Hepatocyte (in vitro differentiated cells): ENCODE measurements at regions not wholly inside any gene's neighbourhood (a gene's known extent, or its start where the extent isn't known, plus 50 kb on each side); places are given as distances from the start of the nearest gene placed in this dataset.
"Not testable (repeated sequence)": the region's sequence is repeated elsewhere in the genome, so short reads cannot be mapped to it uniquely, and the experiment has no call there.

Source experiments
- DNase-seq: peaks from one replicate; pipeline ENCODE4 v3.0.0-alpha.2; 2016; ENCODE audit warnings: low spot score
- H2AFZ ChIP-seq: fragments of 200-600 bp; sonication (generic); 2 replicates; pipeline ENCODE4 v1.6.0; 2016; ENCODE audit warnings: antibody characterized with exemption, mild to moderate bottlenecking
- H3K27ac ChIP-seq: fragments of 200-600 bp; sonication (generic); 2 replicates; pipeline ENCODE4 v1.5.1; 2016; ENCODE audit warnings: mild to moderate bottlenecking
- H3K27me3 ChIP-seq: fragments of 200-600 bp; sonication (generic); 2 replicates; pipeline ENCODE4 v1.6.1; 2016
- H3K36me3 ChIP-seq: fragments of 200-600 bp; sonication (generic); replicated peaks from 2 replicates; pipeline ENCODE4 v1.5.1; 2016; ENCODE audit warnings: low read depth; ENCODE audit not compliant: insufficient read depth
- H3K4me1 ChIP-seq: fragments of 200-600 bp; sonication (generic); 2 replicates; pipeline ENCODE4 v1.5.1; 2016; ENCODE audit warnings: mild to moderate bottlenecking, moderate library complexity; ENCODE audit not compliant: insufficient read depth
- H3K4me2 ChIP-seq: fragments of 200-600 bp; sonication (generic); 2 replicates; pipeline ENCODE4 v1.6.0; 2016
- H3K4me3 ChIP-seq: fragments of 200-600 bp; sonication (generic); 2 replicates; pipeline ENCODE4 v1.5.1; 2016; ENCODE audit warnings: mild to moderate bottlenecking
- H3K79me2 ChIP-seq: fragments of 200-600 bp; sonication (generic); 2 replicates; pipeline ENCODE4 v1.6.0; 2017; ENCODE audit warnings: mild to moderate bottlenecking
- H3K9me2 ChIP-seq: fragments of 200-600 bp; sonication (generic); replicated peaks from 2 replicates; pipeline ENCODE4 v1.6.0; 2017; ENCODE audit warnings: mild to moderate bottlenecking; ENCODE audit not compliant: insufficient read depth
- H3K9me3 ChIP-seq: fragments of 200-600 bp; sonication (generic); 2 replicates; pipeline ENCODE4 v1.5.1; 2016; ENCODE audit warnings: low read depth, mild to moderate bottlenecking
- H4K20me1 ChIP-seq: fragments of 200-600 bp; sonication (generic); 2 replicates; pipeline ENCODE4 v1.6.0; 2016; ENCODE audit warnings: mild to moderate bottlenecking; ENCODE audit not compliant: insufficient read depth, poor library complexity, severe bottlenecking
- CTCF ChIP-seq: fragments of 200-600 bp; sonication (generic); IDR thresholded peaks from 2 replicates; pipeline ENCODE4 v1.5.1; 2016; ENCODE audit warnings: antibody characterized with exemption, mild to moderate bottlenecking; ENCODE audit not compliant: poor library complexity
- EZH2 ChIP-seq: fragments of 200-600 bp; sonication (generic); IDR thresholded peaks from 2 replicates; pipeline ENCODE4 v1.6.1; 2016; ENCODE audit warnings: antibody characterized with exemption, mild to moderate bottlenecking, borderline replicate concordance
- EZH2phosphoT487 ChIP-seq: fragments of 200-600 bp; sonication (generic); IDR thresholded peaks from one replicate; pipeline ENCODE4 v1.6.1; 2018; ENCODE audit warnings: antibody characterized with exemption, mild to moderate bottlenecking, low read depth, moderate library complexity; ENCODE audit not compliant: unreplicated experiment, severe bottlenecking
- WGBS: methylation state at CpG from one replicate; pipeline ENCODE4 v1.1.6; 2016; ENCODE audit warnings: low lambda C conversion rate; ENCODE audit errors: missing lambda C conversion rate; 5-methylcytosine and 5-hydroxymethylcytosine counted together

- no peak overlapping the region for H3K27ac ChIP-seq
- WGBS, result 91% methylated on average over 2 of the region's 2 CpGs
- no peaks in the 10 kb centered on the region for H3K27me3 ChIP-seq
- H3K4me1 ChIP-seq, result no peaks in the 10 kb centered on the region
- H3K9me2 ChIP-seq, result no peaks in the 10 kb centered on the region
- H2AFZ ChIP-seq, result no peak overlapping the region
- no peak for DNase-seq
- no peaks in the 10 kb centered on the region for H3K36me3 ChIP-seq
- H4K20me1 ChIP-seq, result no peaks in the 10 kb centered on the region
- H3K4me2 ChIP-seq, result no peak overlapping the region
- no peaks in the 10 kb centered on the region for H3K79me2 ChIP-seq
- no peak overlapping the region for H3K4me3 ChIP-seq
- TF ChIP-seq CTCF (no peak), EZH2phosphoT487 (no peak), EZH2 (no peak)
- H3K9me3 ChIP-seq, result no peaks in the 10 kb centered on the region
Measured at GRCh38 chr1:81254560-81254959, 546.2 kb upstream of the ADGRL2 start.

- H3K4me1 ChIP-seq, result no peaks in the 10 kb centered on the region
- H3K27me3 ChIP-seq, result no peaks in the 10 kb centered on the region
- H3K36me3 ChIP-seq, result no peaks in the 10 kb centered on the region
- no peaks in the 10 kb centered on the region for H3K79me2 ChIP-seq
- no peak overlapping the region for H2AFZ ChIP-seq
- TF ChIP-seq EZH2, result no peak
- TF ChIP-seq CTCF, result no peak
- no peak for TF ChIP-seq EZH2phosphoT487
- no peak overlapping the region for H3K4me2 ChIP-seq
- no peak overlapping the region for H3K4me3 ChIP-seq
- 98% methylated on average over 2 of the region's 2 CpGs for WGBS
- no peaks in the 10 kb centered on the region for H4K20me1 ChIP-seq
- no peaks in the 10 kb centered on the region for H3K9me2 ChIP-seq
- no peaks in the 10 kb centered on the region for H3K9me3 ChIP-seq
- H3K27ac ChIP-seq, result no peak overlapping the region
- DNase-seq, result no peak
Measured at GRCh38 chr1:81254068-81254467, 546.7 kb upstream of the ADGRL2 start.

- H3K27me3 ChIP-seq, result no peaks in the 10 kb centered on the region
- DNase-seq, result no peak
- H3K79me2 ChIP-seq, result no peaks in the 10 kb centered on the region
- H3K4me1 ChIP-seq, result no peaks in the 10 kb centered on the region
- no peak overlapping the region for H3K27ac ChIP-seq
- no peak overlapping the region for H2AFZ ChIP-seq
- no peaks in the 10 kb centered on the region for H3K9me3 ChIP-seq
- TF ChIP-seq EZH2 (no peak), CTCF (no peak), EZH2phosphoT487 (no peak)
- H3K4me3 ChIP-seq, result no peak overlapping the region
- H3K36me3 ChIP-seq, result no peaks in the 10 kb centered on the region
- H3K9me2 ChIP-seq, result no peaks in the 10 kb centered on the region
- H3K4me2 ChIP-seq, result no peak overlapping the region
- no peaks in the 10 kb centered on the region for H4K20me1 ChIP-seq
Measured at GRCh38 chr1:81252471-81253151, 548.1 kb upstream of the ADGRL2 start.

- H3K4me3 ChIP-seq, H3K9me2 ChIP-seq, H3K79me2 ChIP-seq, H2AFZ ChIP-seq, H3K36me3 ChIP-seq, H3K27me3 ChIP-seq, H3K9me3 ChIP-seq, H4K20me1 ChIP-seq, H3K27ac ChIP-seq, H3K4me1 ChIP-seq, H3K4me2 ChIP-seq, DNase-seq: not testable (repeated sequence)
- WGBS, result 82% methylated on average over 5 of the region's 5 CpGs
Measured at GRCh38 chr1:81250825-81251224, 549.9 kb upstream of the ADGRL2 start.

GRCh38 chr1:81245084-81245715 is 555.5 kb upstream of the ADGRL2 start:
- not testable (repeated sequence) for H3K9me3 ChIP-seq, H3K9me2 ChIP-seq, H3K27ac ChIP-seq, H3K4me3 ChIP-seq, H4K20me1 ChIP-seq, H3K79me2 ChIP-seq, H3K4me1 ChIP-seq, DNase-seq, H3K36me3 ChIP-seq, H2AFZ ChIP-seq, H3K27me3 ChIP-seq, H3K4me2 ChIP-seq
- 84% methylated on average over 6 of the region's 6 CpGs for WGBS

- H3K79me2 ChIP-seq, result not testable (repeated sequence)
- WGBS, result 91% methylated on average over 3 of the region's 3 CpGs
Measured at GRCh38 chr1:81244612-81245011, 556.1 kb upstream of the ADGRL2 start.

More at GRCh38 chr1:81244612-81245011, 556.1 kb upstream of the ADGRL2 start:
- H3K9me2 ChIP-seq, H3K27me3 ChIP-seq, H3K36me3 ChIP-seq, H4K20me1 ChIP-seq, H3K9me3 ChIP-seq, H3K4me2 ChIP-seq, H2AFZ ChIP-seq, H3K4me1 ChIP-seq, H3K4me3 ChIP-seq, H3K27ac ChIP-seq, DNase-seq: not testable (repeated sequence)
